Neutrophil (primary cell): ENCODE measurements at regions not wholly inside any gene's neighbourhood (a gene's known extent, or its start where the extent isn't known, plus 50 kb on each side); places are given as distances from the start of the nearest gene placed in this dataset.

Experiments
- H3K27ac ChIP-seq: fragments of 200-600 bp; sonication (generic); 2 replicates; pipeline ENCODE4 v1.5.1; 2016; ENCODE audit warnings: mild to moderate bottlenecking, moderate library complexity
- H3K27me3 ChIP-seq: fragments of 200-600 bp; sonication (generic); 2 replicates; pipeline ENCODE4 v1.6.0; 2016; ENCODE audit warnings: mild to moderate bottlenecking
- H3K36me3 ChIP-seq: fragments of 200-600 bp; sonication (generic); 2 replicates; pipeline ENCODE4 v1.5.1; 2017
- H3K4me1 ChIP-seq, 2 experiments: fragments of 200-600 bp in 1 of 2; sonication (generic) in 1 of 2; 1 replicate in 1 of 2; 2 replicates in 1 of 2; pipeline versions ENCODE4 v1.5.1 to v1.6.1; 2013 to 2016; ENCODE audit warnings: low read depth in 1 of 2, low read length in 1 of 2, mild to moderate bottlenecking in 1 of 2, moderate library complexity in 1 of 2; ENCODE audit not compliant: control insufficient read depth in 1 of 2, insufficient read depth in 1 of 2
- H3K4me3 ChIP-seq, 2 experiments: fragments of 200-600 bp in 1 of 2; sonication (generic) in 1 of 2; 1 replicate in 1 of 2; 2 replicates in 1 of 2; pipeline ENCODE4 v1.5.1; 2013 to 2016; ENCODE audit warnings: low read depth in 1 of 2, low read length in 1 of 2, mild to moderate bottlenecking in 1 of 2, moderate library complexity in 1 of 2
- H3K9me3 ChIP-seq: fragments of 200-600 bp; sonication (generic); 2 replicates; pipeline ENCODE4 v1.5.1; 2016
- CTCF ChIP-seq: fragments of 200-600 bp; sonication (generic); IDR thresholded peaks from 2 replicates; pipeline ENCODE4 v1.5.1; 2016; ENCODE audit warnings: antibody characterized with exemption

DNA sequence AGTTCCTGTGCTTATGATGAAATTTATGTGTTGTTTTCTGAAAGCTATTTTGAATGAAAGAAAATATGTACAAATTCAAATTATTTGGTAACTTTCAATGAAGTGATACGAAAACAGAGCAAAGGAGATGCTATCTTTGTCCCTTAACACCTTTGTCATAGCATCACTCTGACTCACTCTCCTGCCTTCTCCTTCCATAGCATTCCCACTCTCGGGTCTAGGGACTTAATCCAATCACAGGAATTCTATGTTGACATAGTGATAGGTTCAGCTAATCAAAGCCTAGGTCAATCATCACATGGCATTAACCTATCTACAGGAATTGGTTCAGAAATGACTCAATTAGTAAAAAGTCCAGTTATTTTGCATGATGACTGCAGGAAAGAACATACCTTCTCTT, 464.7 kb upstream of the RORB start:
- Histone ChIP-seq H3K27me3 (no peaks in the 10 kb centered on the region), H3K4me1 (no peaks in the 10 kb centered on the region), H3K4me3 (no peak overlapping the region), H3K9me3 (no peaks in the 10 kb centered on the region), H3K36me3 (no peaks in the 10 kb centered on the region), H3K27ac (no peak overlapping the region)
- no peak for TF ChIP-seq CTCF

- no peaks in the 10 kb centered on the region for H3K27me3 ChIP-seq
- no peaks in the 10 kb centered on the region for H3K36me3 ChIP-seq
- no peak overlapping the region for H3K4me3 ChIP-seq
- no peaks in the 10 kb centered on the region for H3K4me1 ChIP-seq
- H3K9me3 ChIP-seq, result no peaks in the 10 kb centered on the region
- no peak for TF ChIP-seq CTCF
- H3K27ac ChIP-seq, result no peak overlapping the region
Measured at GRCh38 chr9:74035786-74036185, 461.3 kb upstream of the RORB start.

DNA sequence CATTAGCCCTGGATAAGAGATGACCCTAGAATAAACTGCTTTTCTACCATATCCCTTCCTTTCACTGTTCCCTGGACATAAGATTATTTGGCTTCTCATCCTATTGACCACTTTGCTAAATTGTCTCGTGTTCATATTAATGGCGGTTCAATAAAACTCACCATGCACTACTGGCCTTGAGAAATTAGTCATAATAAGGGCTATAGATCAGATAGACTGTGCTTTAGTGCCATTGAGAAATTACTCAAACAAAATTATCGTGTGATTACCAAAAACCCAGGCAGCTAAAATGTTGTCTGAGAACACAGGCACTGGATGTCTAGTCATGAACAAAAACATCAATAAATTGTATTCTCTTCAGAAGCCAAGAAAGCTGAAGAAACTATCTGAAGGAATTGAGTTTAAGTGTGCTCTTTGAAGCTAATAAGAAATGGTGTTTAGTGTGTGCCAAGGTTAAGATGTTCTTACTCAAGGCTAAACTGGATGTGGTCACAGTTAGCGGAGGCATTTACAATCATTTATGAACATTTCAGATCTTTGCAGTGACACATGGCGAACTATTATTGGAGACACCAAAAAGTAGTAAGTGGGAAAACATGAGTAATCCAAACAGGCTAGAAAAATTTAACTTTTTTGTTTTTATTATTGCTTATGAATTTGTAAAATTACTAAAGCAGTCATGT, 460.4 kb upstream of the RORB start:
- TF ChIP-seq CTCF, result no peak
- H3K4me3 ChIP-seq, result no peak overlapping the region
- no peaks in the 10 kb centered on the region for H3K9me3 ChIP-seq
- H3K4me1 ChIP-seq, result no peaks in the 10 kb centered on the region
- no peaks in the 10 kb centered on the region for H3K36me3 ChIP-seq
- no peaks in the 10 kb centered on the region for H3K27me3 ChIP-seq
- H3K27ac ChIP-seq, result no peak overlapping the region

GRCh38 chr9:74037274-74037673, 459.9 kb upstream of the RORB start:
- H3K36me3 ChIP-seq, result no peaks in the 10 kb centered on the region
- no peaks in the 10 kb centered on the region for H3K9me3 ChIP-seq
- TF ChIP-seq CTCF, result no peak
- no peak overlapping the region for H3K27ac ChIP-seq
- H3K4me3 ChIP-seq, result no peak overlapping the region
- no peaks in the 10 kb centered on the region for H3K27me3 ChIP-seq
- no peaks in the 10 kb centered on the region for H3K4me1 ChIP-seq

DNA sequence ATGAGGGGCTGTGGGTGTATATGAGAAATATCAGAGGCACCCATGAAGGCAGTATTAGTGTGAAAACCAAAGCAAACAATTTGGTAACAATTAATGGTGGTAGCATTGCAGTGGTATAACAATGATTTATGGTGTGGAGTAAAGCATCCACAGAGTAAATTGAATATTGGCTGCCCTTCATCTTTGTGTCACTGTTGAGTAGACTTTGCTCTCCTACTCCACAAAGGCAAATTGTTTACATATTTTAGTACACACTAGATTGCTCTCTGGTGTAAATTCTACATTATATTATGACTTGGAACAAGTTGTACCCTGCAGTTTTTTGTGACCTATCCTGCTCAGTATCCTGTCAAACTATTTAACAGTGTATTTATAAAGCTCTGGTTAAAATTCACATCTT, 455.5 kb upstream of the RORB start:
- no peak for TF ChIP-seq CTCF
- no peak overlapping the region for H3K4me3 ChIP-seq
- H3K27me3 ChIP-seq, result no peaks in the 10 kb centered on the region
- H3K4me1 ChIP-seq, result no peaks in the 10 kb centered on the region
- H3K36me3 ChIP-seq, result no peaks in the 10 kb centered on the region
- no peaks in the 10 kb centered on the region for H3K9me3 ChIP-seq
- H3K27ac ChIP-seq, result no peak overlapping the region
